Adipocyte (in vitro differentiated cells): ENCODE measurements at regions not wholly inside any gene's neighbourhood (a gene's known extent, or its start where the extent isn't known, plus 50 kb on each side); places are given as distances from the start of the nearest gene placed in this dataset.

Experiments used
- DNase-seq: peaks from one replicate; pipeline ENCODE4 v3.0.0-alpha.2; 2015; ENCODE audit warnings: low read depth
- H3K27me3 ChIP-seq: replicated peaks from 2 replicates; pipeline ENCODE4 v1.7.0; 2013; ENCODE audit warnings: mild to moderate bottlenecking, low read length, moderate library complexity; ENCODE audit not compliant: control insufficient read depth, insufficient read depth
- H3K36me3 ChIP-seq: 2 replicates; pipeline ENCODE4 v1.7.0; 2013; ENCODE audit warnings: low read length, mild to moderate bottlenecking, moderate library complexity; ENCODE audit not compliant: control insufficient read depth, insufficient read depth, severe bottlenecking
- H3K4me1 ChIP-seq: 2 replicates; pipeline ENCODE4 v1.7.0; 2013; ENCODE audit warnings: mild to moderate bottlenecking, low read length, moderate library complexity; ENCODE audit not compliant: control insufficient read depth, insufficient read depth
- H3K4me3 ChIP-seq: 2 replicates; pipeline ENCODE4 v1.7.0; 2013; ENCODE audit warnings: mild to moderate bottlenecking, low read length, moderate library complexity
- H3K9ac ChIP-seq: 2 replicates; pipeline ENCODE4 v1.7.0; 2013; ENCODE audit warnings: mild to moderate bottlenecking, low read length, moderate library complexity
- H3K9me3 ChIP-seq: 2 replicates; pipeline ENCODE4 v1.7.0; 2013; ENCODE audit warnings: mild to moderate bottlenecking, low read length, moderate library complexity; ENCODE audit not compliant: control insufficient read depth

DNA sequence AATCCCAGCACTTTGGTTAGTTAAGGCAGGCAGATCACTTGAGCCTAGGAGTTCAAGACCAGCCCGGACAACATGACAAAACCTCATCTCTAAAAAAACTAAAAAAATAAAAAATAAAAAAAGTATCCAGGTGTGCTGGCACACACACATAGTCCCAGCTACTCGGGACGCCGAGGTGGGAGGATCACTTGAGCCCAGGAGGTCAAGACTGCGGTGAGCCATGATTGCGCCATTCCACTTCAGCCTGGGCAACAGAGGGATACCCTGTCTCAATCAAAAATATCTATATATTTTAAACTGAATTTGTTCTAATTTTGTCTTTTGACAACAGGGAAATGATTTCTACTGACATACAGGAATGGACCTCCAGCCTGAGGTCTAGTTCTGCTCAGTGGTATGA is 73.3 kb upstream of the MBOAT2 start:
- DNase-seq = no peak
- no peaks in the 10 kb centered on the region for H3K36me3 ChIP-seq

GRCh38 chr2:9076210-9076609 is 72.7 kb upstream of the MBOAT2 start:
- H3K36me3 ChIP-seq = no peaks in the 10 kb centered on the region
- no peak overlapping the region for H3K9ac ChIP-seq
- H3K4me3 ChIP-seq = no peak overlapping the region
- H3K27me3 ChIP-seq = no peaks in the 10 kb centered on the region
- H3K4me1 ChIP-seq = no peaks in the 10 kb centered on the region
- DNase-seq = no peak
- no peaks in the 10 kb centered on the region for H3K9me3 ChIP-seq

More for the DNA sequence above, 73.3 kb upstream of the MBOAT2 start:
- no peak overlapping the region for H3K9ac ChIP-seq
- no peaks in the 10 kb centered on the region for H3K4me1 ChIP-seq
- no peaks in the 10 kb centered on the region for H3K27me3 ChIP-seq
- H3K4me3 ChIP-seq = no peak overlapping the region
- H3K9me3 ChIP-seq = peaks cover 5% of the 10 kb centered on the region

DNA sequence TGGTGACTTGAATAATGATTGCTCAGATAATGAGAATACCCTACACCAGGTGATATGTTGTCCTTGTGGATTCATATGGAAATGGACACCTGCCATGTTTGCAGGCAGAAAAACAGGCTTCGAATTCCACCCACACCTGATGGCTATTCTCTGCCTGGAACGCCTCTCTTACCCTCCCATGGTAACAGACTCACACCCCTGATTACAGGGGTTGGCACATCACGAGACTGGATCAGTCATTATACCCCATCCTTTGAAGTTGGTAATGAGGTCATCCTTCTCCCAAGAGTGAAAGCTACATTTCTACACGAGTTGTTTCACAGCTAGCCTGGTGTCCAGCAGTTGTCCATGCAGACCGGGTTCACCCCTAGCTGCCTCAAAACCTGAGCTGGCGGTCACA is 71.4 kb upstream of the MBOAT2 start:
- Histone ChIP-seq H3K27me3 (no peaks in the 10 kb centered on the region), H3K4me3 (no peak overlapping the region), H3K9me3 (no peaks in the 10 kb centered on the region), H3K9ac (no peak overlapping the region), H3K36me3 (no peaks in the 10 kb centered on the region), H3K4me1 (no peaks in the 10 kb centered on the region)
- DNase-seq = no peak

DNA sequence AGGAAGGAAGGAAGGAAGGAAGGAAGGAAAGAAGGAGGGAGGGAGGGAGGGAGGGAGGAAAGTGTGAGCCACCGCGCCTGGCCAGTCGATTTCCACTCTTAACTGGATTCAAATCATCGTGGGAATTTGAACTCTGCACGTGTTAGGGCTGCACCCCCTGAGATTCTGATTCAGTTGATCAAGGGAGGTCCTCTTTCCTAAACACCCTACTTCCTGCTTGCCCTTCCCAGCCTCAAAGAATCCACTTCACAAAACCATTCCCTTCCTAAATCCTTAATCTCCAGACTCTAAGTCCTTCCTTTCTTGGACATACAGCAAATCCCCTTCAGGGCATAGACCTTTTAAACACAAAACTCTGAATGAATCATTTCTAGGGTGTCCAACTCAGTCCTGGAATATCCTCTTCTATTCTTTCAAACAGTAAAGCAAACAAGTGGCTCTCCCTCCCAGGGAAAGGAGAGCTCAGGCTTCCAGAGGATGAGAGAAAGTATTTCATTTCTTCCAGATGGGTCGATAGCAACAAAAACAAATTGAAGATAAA is 68.2 kb upstream of the MBOAT2 start:
- H3K4me3 ChIP-seq = no peak overlapping the region
- no peaks in the 10 kb centered on the region for H3K27me3 ChIP-seq
- no peaks in the 10 kb centered on the region for H3K36me3 ChIP-seq
- no peak overlapping the region for H3K9ac ChIP-seq
- no peak for DNase-seq
- no peaks in the 10 kb centered on the region for H3K4me1 ChIP-seq
- peaks cover 10% of the 10 kb centered on the region for H3K9me3 ChIP-seq

DNA sequence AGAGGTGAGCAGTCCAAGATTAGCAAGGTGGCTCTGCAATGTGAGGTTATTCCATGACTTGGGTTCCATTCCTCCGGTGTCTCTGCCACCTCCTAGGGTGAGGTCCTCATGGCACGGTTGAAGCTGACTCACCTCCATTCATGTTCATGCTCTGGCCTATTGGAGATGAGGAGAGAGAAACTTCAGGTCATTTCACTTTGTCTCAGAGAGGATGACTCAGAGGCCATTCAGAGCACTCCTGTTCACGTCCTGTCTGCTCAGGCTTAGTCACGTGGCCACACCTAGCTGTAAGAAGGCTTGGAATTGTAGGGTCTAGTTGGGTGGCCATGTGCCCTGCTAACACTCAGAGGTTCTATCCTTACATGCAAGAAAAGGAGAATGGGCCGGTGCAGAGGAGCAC is 67.5 kb upstream of the MBOAT2 start:
- Histone ChIP-seq H3K9ac (no peak overlapping the region), H3K4me3 (no peak overlapping the region), H3K36me3 (no peaks in the 10 kb centered on the region), H3K9me3 (peaks cover 17% of the 10 kb centered on the region), H3K27me3 (no peaks in the 10 kb centered on the region), H3K4me1 (no peaks in the 10 kb centered on the region)
- DNase-seq = no peak

- Histone ChIP-seq H3K4me3 (no peak overlapping the region), H3K9ac (no peak overlapping the region), H3K27me3 (no peaks in the 10 kb centered on the region), H3K4me1 (no peaks in the 10 kb centered on the region), H3K9me3 (peaks cover 32% of the 10 kb centered on the region), H3K36me3 (no peaks in the 10 kb centered on the region)
- DNase-seq = no peak
These were observed 66.1 kb upstream of the MBOAT2 start for GRCh38 chr2:9069543-9069942.

DNA sequence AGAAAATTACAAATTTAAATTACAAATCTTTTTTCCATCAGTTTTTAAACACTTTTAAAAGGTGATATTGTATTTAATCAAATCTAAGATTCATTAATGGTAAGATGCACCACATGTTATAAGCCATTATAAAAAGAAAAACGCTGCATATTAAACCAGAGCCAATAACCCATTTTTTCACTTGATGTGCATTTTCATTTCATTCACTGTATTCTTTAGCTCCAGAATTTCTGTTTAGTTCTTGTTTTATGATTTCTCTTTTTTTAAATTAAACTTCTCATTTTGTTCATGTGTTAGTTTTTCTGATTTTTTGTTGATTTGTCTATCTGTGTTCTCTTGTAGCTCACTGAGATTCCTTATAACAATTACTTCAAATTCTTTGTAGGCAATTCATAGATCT is 62.4 kb upstream of the MBOAT2 start:
- H3K9me3 ChIP-seq = peaks cover 33% of the 10 kb centered on the region
- H3K4me3 ChIP-seq = peak overlapping the region; percentile 13
- H3K27me3 ChIP-seq = no peaks in the 10 kb centered on the region
- H3K36me3 ChIP-seq = no peaks in the 10 kb centered on the region
- no peak overlapping the region for H3K9ac ChIP-seq
- no peaks in the 10 kb centered on the region for H3K4me1 ChIP-seq
- no peak for DNase-seq

DNA sequence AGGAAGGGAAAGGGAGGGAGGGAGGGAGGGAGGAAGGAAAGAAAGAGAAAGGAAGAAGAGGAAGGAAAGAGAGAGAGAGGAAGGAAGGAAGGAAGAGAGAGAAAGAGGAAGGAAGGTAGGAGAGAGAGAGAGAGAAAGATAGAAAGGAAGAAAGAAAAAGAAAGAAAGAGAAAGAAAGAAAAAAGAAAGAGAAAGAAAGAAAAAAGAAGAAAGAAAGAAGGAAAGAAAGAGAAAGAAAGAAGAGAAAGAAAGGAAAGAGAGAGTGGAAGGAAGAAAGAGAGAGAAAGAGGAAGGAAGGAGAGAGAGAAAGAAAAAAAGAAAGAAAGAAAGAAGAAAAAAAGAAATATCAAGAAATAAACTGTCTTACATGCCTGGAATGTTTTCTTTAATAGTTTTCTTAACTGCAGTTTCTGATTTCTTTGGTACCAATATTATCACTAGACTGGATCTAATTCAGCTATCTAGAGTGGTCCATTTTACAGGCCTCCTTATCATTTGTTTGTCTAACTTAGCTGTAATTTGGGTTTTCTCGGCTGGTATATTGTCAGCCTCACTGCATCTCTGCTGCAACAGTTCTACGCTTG is 59.6 kb upstream of the MBOAT2 start:
- no peaks in the 10 kb centered on the region for H3K4me1 ChIP-seq
- no peaks in the 10 kb centered on the region for H3K27me3 ChIP-seq
- no peak overlapping the region for H3K4me3 ChIP-seq
- H3K9me3 ChIP-seq = peaks cover 27% of the 10 kb centered on the region
- H3K9ac ChIP-seq = no peak overlapping the region
- no peaks in the 10 kb centered on the region for H3K36me3 ChIP-seq
- DNase-seq = no peak

- Histone ChIP-seq H3K36me3 (no peaks in the 10 kb centered on the region), H3K9me3 (peaks cover 15% of the 10 kb centered on the region), H3K27me3 (no peaks in the 10 kb centered on the region), H3K4me1 (no peaks in the 10 kb centered on the region), H3K4me3 (no peak overlapping the region), H3K9ac (no peak overlapping the region)
- DNase-seq = no peak
These were observed 57.3 kb upstream of the MBOAT2 start for GRCh38 chr2:9060819-9061218.

GRCh38 chr2:9057939-9058761 is 54.7 kb upstream of the MBOAT2 start:
- no peaks in the 10 kb centered on the region for H3K36me3 ChIP-seq
- H3K27me3 ChIP-seq = no peaks in the 10 kb centered on the region
- H3K9me3 ChIP-seq = no peaks in the 10 kb centered on the region
- peak; percentile 64 for DNase-seq
- no peak overlapping the region for H3K4me3 ChIP-seq
- H3K4me1 ChIP-seq = peaks cover 8% of the 10 kb centered on the region
- no peak overlapping the region for H3K9ac ChIP-seq

DNA sequence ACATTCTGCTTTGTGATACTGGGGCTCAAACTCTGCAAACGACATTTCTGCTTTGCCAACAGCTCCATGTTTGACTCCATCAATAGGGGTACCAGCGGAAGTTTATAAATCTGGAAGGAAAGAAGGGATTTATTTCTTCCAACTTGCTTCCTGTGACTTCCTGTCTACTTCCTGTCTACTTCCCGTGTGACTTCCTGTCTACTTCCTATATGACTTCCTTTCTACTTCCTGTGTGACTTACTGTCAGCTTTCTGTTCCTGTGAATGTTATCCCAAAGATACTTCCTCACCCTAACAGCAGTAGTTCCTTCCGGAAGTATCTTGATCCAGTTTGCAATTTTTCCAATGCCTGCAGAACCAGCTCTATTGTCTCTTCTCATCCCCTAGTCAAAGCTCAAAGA is 52.0 kb upstream of the MBOAT2 start:
- Histone ChIP-seq H3K4me1 (peaks cover 10% of the 10 kb centered on the region), H3K27me3 (no peaks in the 10 kb centered on the region), H3K9me3 (no peaks in the 10 kb centered on the region), H3K4me3 (no peak overlapping the region), H3K9ac (no peak overlapping the region), H3K36me3 (no peaks in the 10 kb centered on the region)
- DNase-seq = no peak
